Stimulated activated CD4-positive, alpha-beta T cell treated with anti-CD3 and anti-CD28 coated beads, Interleukin-1b, Interleukin-23, amount 100 ng/mL, for 48 hours (primary cell): ENCODE measurements at regions not wholly inside any gene's neighbourhood (a gene's known extent, or its start where the extent isn't known, plus 50 kb on each side); places are given as distances from the start of the nearest gene placed in this dataset.

ENCODE experiments used
- DNase-seq: peaks from one replicate; pipeline ENCODE4 v3.0.0-alpha.2; 2020

DNA sequence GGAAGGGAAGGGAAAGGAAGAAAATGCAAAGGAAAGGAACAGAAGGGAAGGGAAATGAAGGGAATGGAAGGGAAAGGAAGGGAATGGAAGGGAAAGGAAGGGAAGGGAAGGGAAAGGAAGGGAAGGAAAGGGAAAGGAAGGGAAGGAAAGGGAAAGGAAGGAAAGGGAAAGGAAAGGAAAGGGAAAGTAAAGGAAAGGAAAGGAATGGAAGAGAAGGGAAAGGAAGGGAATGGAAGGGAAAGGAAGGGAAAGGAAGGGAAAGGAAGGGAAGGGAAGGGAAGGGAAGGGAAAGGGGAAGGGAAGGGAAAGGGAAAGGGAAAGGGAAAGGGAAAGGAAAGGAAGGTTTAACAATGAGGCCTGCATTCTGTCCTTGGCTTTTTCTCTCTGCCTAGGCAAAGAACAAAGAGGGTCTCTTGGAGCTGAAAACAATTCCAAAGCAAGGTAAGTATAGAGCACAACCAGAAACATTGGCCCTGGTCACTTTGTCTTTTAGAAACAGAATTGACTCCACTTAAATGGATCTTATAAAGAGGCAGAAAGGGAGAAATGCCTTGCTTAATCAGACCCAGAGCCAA, 525.9 kb upstream of the TMPO start:
- no peak for DNase-seq

DNA sequence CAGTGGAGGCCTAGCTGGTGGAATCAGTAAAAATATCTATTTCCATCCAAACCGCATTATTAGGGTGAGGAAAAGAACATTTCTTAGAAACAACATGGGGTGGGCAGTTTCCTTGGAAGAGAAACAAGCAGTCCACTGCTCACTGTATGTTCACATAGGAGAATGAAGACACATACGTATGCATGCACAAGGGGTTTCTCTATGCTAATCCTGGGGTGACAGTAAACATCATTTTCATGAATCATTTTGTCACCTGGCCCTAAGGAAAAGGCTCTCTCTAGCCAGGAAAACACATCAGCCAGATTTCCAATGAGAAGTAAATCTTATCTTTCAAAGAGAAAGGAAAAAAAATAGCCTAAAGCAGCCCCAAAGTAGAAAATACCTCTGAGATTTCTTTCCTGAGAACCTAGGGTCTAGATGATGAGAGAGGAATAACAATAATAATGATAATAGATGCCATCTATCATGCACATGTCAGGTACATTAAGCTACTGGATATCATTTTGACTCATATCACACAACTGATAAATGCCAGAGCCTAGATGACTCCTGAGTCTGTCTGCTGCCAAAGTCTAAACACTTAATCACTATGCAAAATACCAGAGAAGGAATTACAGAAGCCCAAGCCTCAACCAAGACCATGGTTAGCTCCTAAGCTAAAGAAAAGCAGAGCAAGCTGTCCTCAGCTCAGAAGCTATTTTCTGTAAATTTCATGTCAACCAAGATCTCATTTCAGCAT, 520.5 kb upstream of the TMPO start:
- no peak for DNase-seq

DNA sequence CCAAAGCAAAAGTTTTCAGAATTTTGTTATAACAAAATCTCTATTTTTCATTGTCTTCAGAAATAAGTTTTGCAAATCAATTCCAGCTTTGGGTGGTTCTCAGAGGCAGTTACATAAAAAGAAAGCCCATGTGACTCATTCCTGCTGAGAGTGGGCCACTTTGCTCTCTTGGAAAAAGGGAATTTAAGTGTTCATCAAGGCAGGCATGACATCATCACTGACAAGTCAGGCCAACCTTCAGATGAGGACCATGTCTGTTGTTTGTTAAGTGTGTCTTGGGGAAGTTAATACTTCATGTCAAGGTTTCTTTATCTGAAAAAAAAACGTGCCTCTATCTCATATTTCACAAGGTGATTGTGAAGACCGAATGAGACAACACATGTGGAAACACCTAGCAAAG, 519.8 kb upstream of the TMPO start:
- no peak for DNase-seq

DNA sequence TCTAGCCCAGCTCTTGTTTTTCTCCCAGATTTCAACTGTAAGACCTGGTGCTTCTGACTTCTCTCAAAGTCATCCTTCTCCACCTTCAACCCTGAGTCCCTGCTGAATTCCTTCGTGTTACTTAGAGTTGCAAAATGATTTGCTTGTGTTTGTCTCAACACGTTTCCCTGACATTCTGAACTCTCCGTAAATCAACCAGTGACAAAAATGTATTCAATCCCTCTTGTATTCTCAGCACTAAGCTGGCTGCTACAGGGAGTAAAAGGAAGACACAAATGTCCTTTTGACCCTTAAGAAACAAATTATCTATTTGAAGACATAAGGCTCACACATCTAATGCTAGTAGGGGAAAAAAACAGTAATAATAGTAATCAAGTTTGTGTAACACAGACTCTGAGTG, 514.0 kb upstream of the TMPO start:
- DNase-seq, result no peak

DNA sequence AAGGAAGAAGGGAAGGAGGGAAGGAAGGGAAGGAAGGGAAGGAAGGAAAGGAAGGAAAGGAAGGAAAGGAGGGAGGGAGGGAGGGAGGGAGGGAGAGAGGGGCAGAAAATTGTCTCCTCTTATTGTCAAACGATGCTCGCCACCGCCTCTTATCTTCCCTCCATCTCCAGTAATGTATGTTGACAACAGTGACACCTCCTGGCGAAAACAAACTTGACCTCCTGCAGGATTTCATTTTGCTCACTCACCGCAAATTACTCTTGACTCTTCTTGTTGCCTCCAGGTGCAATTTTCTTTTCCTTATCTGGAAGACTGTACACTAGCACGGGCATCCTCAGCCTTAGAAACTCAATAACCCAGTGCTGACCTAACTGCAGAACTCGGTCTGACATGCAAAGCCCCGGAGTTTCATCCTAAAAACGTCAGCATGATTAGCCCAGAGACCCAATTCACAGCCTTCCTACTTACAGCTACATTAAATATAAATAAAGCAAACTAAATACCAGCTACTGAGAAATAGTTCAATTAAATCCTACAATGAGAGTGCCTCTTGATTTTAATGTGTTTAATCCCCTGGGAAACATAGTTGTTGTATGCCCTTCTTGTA, 512.4 kb upstream of the TMPO start:
- peak; percentile 21 for DNase-seq

DNA sequence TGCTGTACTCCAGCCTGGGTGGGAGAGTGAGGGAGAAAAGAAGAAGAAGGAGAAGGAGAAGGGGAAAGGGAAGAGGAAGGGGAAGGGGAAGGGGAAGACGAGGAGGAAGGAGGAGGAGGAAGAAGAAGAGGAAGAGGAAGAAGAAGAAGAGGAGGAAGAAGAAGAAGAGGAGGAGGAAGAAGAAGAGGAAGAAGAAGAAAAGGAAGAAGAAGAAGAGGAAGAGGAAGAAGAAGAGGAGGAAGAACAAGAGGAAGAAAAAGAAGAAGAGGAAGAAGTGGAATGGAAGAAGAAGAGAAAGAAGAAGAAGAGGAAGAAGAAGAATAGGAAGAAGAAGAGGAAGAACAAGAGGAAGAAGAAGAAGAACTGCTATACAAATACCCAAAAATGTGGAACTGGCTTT, 507.4 kb upstream of the TMPO start:
- DNase-seq, result no peak

DNA sequence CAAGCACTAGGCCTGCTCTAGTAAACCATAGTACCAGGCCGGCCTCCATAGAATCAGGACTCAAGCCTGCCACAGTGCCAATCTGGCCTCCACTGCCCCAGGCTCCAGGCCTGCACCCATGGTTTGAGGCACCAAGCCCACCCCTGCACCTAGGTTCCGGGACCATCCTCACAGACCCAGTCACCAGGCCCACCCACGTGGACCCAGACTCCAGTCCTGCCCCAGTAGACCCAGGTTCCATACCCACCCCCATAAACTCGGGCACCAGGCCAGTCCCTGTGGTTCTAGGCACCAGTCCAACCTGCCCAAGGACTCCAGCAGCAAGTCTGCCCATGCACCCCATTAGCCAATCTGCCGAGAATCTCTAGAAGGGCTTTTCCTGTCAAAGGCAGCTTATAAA, 501.8 kb upstream of the TMPO start:
- DNase-seq, result no peak

DNA sequence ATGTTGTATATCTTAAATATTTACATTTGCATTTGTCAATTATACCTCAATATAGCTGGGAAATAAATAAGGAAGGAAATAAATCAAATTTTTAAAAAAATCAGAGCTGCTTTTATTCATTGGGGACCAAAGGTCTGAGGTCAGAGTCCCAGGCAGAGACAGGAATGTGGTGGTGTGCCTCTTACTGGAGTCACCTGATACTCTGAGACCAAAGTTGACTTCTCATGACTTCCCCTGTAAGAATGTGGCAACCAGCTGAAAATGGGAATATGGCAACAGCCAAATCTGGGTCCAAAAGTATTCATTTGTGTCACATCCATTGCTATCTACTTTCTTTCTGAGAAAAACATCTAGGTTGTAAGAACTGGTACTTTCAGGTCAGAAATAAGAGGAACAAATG, 496.6 kb upstream of the TMPO start:
- DNase-seq, result no peak

DNA sequence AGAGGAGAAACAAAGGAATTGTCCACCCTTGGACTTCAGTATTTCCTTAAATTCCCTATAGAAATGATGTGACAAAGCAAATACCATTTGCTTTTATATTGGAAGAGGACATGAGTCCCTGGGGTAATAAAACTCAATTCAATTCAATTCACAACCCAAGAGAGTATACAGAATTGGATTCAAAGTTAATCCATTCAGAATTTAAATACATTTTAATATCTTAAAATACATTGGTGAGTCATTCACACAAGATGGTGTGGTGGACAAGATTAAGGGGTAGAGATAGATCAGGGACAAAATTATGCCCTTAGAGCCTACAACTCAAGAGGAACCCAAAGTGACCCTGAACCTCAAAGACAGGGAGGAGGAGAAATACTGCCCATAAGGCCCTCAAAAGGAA, 495.0 kb upstream of the TMPO start:
- no peak for DNase-seq

DNA sequence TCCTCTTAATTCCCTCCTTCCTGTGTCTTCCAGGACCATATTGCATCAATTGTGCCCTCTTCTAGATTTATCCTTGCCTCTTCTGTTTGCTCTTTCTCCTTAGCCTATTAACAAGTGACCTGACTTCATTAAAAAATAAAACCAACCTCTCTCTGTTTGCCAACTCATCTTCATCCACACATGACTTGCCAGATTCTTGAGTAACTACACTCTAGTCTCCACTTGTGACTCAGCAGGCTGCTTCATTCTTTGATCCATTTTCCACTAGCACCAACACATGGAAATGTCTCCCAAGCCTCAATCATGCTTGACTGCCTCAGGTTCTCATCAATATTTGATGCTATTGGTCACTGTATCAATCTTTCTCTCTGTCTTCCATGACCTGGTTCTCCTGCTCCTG, 492.4 kb upstream of the TMPO start:
- no peak for DNase-seq

DNA sequence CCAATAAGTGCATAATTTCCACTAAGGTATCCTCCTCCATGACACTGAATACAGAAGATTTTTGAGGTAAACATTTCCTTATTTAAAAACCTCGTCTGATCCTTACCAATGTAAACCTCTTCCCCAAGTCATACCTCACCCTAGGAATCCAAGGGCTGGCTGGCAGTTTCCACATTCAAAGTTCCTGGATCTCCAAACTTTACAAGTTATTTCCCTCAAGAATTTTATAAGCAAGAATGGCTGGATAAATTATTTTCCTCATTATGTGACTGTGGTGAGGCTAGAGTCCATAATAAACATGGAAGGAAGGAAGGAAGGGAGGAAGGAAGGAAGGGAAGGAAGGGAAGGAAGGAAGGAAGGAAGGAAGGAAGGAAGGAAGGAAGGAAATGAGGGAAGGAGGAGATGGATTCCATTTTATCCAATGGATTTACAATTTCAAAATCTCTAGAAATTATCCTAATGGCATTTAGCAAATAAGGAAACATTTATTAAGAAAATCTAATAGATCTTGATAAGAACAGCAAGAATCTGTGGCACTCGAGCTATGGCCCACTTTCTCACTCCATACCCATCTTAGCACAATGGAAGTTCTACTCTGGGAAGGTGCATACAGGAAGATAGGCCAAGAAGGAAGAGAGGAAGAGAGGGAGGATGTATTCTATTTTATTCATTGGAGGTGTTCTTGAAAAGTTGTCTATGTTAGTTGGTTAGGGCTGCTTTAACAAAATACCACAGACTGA, 477.8 kb upstream of the TMPO start:
- no peak for DNase-seq

DNA sequence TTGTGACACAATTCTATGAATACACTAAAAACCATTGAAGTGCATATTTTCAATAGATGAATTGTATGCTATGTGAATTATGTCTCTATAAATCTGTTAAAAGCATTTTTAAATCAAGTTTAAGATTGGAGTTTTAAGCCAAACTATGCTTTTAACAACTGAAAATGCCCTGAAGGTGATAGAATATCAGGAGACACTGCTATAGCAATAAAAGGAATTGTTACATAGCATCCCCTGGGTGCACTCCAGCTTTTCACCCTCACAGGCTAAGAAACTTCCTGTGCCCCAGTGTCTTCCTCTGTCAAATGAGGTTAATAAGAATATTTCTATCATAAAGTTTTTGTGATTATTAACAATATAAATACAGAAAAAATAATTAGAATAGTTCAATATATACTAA, 472.7 kb upstream of the TMPO start:
- no peak for DNase-seq

DNA sequence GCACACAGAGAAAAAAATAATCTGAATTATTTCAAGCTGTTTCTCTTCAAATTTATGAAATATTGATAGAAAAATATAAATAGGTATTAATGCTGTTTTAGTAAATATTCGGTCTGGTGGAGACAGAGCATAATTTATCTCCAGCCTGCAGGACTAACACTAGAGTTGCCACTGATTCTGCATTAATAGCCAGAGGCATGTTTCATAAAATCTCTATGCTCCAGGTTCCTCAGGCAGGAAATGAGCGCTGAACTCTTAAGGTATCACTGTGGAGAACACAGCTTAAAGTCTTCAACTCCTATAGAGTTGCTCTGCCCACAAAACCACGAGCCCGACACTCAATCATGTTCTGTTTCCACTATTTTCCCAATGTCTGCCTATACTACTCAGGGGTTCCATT, 470.0 kb upstream of the TMPO start:
- no peak for DNase-seq

DNA sequence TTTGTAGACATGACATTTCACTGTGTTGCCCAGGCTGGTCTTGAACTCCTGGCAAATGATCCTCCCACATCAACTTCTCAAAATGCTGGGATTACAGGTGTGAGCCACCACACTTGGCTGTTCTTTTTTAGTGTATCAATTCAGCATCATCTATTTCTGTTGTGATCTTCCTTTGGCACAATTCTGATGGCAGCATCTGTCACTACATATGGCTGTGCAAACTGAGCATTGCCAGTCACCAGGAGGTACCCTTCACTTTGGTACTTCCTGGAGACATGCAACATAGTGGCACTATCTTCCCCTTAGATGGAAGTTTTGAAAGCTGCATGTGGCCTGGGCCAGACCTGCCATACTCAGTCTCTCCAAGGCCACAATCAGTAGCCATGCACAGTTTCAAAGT, 467.1 kb upstream of the TMPO start:
- no peak for DNase-seq

DNA sequence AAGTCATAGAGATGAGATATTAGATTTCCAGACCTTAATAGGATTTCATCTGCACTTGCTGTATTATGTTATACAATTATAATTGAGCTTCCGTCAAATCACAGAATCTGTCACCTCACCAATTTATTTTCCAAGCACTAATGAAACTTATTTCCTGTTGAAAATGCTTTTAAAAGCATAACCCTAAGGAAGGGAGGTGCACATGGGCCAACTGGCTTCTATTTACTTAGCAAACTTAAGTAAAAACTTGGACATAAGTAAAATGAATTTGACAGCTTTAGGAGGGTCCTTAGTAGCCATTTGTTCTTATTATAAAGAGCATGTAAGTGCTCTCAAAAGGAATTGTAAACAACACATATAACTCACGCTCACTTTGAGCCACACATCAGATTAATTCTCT, 462.2 kb upstream of the TMPO start:
- no peak for DNase-seq

DNA sequence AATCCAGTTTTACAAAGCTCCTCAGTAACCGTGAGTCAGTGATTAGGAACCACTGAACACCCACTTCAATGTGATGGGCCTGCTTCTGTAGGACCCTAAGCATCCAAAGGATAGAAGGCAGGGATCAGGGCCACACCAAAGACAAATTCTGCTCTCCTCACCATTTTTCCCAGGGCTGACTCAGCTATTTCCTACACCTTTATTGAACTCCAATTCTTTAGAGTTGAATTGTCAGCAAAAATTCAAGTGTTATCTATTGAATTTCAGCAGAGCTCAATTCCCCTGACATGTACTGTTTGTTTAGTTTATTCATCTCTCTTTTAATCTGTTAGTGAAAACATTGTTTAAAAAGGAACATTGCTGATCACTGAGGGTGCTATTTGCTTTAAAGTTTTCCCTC, 457.7 kb upstream of the TMPO start:
- DNase-seq, result no peak

DNA sequence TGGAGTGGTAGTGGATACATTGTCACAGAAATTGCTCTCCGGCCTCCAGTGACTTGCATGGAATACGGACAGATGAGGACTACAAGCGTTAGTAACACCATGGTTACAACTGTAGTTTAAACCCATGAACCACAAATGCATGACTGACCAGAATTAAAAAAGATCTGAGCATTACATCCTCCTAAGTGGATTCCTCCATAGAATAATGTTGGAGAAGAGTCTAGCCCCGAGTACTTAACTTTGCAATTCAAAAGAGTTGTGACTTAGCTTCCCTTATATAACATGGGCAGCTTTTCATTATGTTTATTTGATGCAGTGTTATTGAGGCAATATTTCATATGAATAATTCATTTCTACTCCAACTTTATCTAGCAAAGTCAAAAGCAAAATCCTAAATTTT, 457.2 kb upstream of the TMPO start:
- no peak for DNase-seq

DNA sequence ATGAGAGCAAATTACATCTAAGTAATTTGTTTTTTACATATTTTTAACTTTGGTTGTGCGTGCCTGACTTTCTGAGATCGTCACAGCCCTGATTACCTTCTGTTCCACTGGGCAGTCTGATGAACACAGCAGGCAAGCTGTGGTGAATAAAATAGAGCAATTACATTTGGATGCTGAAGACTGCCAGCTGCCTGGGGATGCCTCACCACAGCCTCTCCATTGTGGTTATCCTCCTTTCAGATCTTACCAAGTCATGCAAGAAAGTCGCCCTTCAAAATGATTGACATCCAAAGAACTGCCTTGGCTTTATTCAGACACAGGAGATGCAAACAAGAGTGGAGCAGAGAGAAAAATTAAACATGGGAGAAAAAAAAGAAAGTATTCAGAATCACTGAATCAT, 456.6 kb upstream of the TMPO start:
- no peak for DNase-seq

DNA sequence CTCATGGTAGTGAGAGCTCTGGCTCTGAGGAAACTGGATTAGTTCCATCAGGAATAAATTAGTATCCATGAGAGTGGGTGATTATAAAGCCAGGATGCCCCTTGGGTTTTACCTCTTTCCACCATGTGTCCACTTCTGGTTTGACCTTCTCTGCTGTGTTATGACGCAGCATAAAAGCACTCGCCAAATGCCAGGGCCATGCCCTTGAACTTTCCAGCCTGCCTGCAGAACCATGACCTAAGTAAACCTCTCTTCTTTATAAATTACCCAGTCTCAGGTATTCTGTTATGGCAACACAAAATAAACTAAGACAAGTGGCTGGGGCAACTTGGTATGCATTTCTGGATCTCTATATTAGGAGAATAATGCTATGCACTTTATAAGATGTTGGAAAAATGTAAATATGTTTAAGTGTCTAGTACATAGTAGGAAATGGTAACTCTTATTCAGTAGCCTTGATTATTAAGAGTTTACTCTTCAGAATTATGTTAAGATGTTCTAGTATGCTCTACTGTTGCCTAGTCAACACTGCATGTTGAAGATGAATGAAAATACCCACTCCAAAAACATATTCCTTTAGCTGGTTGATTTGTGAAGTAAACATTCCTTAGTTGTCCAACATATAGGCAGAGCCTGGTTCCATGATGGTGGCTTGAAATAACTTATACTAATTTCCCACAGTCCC, 455.6 kb upstream of the TMPO start:
- DNase-seq, result no peak

DNA sequence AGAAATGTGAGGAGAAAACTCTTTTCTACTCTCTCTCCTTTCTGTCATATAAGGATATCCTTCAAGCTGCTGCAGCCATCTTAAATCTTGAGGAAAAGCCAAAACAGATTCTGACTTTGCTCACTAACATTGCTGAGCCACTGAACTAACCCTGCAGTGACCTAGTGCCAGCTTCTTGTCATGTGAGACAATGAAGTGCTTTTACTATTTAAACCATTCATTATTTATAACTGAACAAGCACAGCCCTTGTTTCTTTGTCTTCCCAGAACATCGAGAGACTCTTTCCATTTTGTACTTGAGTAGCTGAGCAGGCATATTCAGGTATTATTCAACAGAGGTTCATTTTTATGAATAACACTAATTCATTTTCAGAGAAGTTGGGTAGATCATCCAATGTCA, 455.0 kb upstream of the TMPO start:
- DNase-seq, result no peak

DNA sequence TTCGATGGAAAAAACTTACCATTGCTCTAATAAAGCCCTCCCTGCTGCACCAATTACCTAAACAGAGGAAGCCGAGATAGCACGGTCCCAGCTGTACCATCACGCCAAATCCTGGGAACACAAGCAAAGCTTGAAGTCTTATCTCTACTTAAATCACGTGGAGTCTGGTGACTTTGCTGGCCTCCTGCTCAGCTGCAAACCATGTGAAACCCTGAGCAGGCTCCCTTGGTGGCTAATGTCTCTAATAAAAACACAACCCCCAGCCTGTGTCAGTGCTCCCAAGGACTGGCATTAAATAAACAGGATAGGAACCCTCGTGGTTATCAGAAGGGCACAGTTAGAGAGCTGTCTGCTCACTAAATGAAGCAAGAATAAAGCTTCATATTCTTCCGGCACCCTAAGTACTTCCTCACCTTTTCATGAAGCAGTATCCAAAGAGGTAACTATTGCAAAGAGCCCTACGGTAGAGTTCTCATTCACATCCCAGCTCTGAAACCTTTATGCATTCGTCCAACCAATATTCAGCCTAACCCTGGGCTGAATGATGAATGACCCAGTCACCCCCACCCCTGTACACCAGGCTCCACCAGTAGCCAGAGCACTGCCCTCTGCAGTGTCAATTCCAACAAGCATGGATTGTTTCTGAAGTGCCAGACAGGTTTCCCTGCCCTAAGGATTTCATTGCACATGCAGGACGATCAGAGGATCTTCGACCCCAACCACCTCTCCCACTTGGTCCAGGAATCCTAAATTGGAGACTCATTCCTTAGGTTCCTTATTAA, 452.7 kb upstream of the TMPO start:
- no peak for DNase-seq

DNA sequence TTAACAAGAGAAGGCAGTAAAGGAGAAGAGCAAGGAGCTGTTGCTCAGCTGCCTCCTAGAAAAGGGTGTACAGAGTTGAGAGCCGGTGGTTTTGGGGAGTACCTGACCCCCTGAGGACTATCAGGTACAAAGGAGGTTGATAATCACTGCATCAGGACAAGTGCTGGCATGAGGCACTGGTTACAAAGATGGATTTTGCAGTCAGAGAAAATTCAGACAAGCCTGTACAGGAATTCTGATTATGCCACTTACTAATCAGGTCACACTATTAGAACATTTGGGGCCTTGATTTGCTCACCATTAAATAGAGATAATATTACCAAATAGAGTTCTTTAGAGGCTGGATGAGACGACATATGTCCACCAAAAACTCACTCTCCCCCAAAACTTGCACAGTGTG, 450.9 kb upstream of the TMPO start:
- no peak for DNase-seq

DNA sequence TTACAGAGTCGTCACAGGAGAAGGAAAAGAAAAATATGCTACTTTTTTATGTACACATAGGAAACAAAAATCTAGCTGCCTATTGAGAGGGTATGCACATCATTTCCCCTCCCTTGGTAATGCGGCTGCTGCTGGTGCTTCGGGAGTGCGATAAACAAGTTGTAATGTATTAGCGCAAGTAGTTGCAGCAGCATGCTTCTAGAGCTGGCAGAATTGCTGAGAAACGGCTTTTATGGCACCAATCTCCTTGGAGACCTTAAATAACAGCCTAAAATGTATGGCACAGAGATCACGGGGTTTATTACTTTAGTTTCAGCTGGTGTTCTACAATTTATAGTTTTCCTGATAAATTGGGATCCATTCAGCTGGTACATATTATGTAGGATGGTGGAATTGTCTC, 447.6 kb upstream of the TMPO start:
- no peak for DNase-seq
